LHCN-M2 (cell line): ENCODE measurements at regions not wholly inside any gene's neighbourhood (a gene's known extent, or its start where the extent isn't known, plus 50 kb on each side); places are given as distances from the start of the nearest gene placed in this dataset.
"Not testable (repeated sequence)": the region's sequence is repeated elsewhere in the genome, so short reads cannot be mapped to it uniquely, and the experiment has no call there.

Source experiments
- DNase-seq: peaks from one replicate; pipeline ENCODE4 v3.0.0-alpha.2; 2012; ENCODE audit warnings: low read depth

DNA sequence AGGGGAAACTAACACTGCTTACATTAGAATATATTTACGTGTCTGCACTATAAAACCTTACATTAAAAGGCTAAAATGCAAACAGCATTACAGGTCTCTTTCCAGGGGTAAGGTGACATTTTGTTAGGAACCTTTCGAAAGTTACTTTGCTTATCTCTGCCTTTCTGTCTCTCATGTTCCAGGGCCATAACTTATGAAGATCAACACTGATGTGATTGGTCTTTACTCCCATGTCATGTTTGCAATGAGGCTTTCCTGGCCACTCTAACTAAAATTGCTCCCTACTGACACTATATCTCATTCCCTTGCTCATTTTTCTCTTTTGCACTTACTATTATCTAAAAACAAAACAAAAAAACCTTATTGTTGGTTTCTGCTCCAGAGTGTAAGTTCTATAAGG is 119.0 kb downstream of the JRKL start:
- DNase-seq, result no peak

DNA sequence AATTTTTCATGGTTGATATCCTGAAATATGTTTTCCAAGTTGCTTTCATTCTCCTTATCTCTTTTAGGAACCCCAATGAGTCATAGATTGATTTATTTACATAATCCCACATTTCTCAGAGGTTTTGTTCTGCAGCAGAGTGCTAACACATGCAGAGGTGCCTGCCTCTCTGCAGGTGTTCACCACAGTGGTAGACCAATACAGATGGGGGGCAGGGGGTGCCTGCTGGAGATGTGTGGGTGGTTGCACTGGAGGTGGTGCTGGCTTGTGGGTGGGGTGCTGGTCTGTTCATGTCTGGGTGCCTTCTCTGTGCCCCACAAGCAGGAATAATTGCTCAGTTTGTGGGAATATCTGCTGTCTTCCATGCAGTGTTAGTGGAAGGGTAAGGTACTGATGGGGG is 131.1 kb downstream of the JRKL start:
- DNase-seq, result no peak

DNA sequence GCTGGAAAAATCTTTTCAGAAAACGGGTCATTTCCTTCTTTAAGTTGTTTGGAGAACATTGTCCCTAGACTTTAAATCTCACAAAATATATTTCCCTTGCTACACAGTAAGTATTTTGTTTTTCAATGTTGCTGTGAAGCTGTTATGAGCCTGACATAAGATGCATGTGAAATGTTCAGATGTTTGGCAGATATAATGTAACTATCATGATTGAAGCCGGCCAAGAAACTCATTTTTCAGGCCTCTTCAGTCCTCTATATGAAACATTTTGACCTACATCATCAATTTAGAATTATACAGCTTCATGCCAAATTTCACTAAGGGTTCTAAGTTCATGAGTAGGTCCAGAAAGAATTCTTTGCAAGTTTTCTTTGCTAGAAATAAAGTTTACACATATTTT is 133.8 kb downstream of the JRKL start:
- DNase-seq, result no peak

DNA sequence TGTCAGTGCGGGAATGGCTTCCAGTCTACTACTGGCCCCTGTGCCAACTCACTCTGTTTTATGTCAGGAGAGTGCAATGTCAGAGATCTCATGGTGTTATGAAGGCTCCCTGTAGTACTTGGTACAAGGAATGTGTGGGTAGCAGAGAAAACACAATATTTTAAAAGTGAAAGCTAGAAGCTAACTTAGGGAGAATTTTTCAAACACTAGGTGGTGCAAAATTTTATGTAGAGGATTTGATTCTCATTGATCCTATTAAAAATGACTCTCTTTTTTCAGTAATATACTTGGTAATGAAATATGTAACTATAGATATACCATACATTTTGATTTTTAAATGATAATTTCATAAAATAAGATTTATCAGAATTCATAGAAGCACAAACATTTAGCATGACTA is 134.7 kb downstream of the JRKL start:
- peak; percentile 4 for DNase-seq

DNA sequence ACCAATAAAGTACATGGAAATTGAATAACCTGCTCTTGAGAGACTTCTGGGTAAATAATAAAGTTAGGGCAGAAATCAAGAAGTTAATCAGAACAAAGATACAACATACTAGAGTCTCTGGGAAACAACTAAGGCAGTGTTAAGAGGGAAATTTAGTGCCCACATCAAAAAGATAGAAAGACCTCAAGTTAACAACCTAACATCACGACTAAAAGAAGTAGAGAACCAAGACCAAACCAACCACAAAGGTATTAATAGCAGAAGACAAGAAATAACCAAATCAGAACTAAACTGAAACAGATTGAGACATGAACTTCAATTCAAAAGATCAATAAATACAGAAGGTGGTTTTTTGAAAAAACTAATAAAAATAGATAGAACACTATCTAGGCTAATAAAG is 140.7 kb downstream of the JRKL start:
- DNase-seq, result no peak

DNA sequence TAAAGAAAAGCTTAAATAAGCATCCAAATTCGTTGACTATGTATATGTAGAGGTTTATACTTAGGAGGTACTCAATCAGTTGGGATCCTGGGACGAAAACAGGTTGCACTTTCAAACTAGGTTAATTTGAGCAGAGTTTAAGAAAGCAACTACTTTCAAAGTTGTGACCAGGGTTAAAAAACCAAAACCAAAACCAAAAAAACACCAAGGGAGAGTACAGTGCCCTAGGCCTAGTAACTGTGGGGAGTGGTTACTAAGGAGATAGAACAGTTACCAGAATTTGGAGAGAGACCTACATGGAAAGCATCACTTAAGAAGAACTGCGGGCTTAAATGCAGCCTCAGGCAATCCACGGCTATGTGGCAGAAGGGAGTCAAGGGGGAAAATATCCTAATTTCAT is 148.3 kb downstream of the JRKL start:
- DNase-seq, result no peak

DNA sequence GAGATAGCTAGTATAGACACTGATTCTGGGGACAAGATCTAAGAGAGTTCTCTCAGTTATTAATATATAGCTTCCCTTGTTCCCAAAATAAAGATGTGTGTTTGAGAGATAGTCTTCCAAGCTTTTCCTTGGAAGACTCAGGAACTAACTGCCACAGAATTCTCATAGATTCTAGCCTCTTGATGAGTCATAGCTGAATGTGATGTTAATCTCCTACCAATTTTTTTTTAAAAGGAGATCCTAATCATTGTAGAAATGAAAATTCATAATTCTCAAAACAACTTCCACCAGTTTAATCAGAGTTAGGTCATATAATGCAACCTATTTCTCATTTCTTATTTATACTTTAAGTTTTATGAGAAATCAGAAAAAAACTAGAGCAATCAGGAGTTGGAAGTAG is 148.8 kb downstream of the JRKL start:
- DNase-seq, result no peak

DNA sequence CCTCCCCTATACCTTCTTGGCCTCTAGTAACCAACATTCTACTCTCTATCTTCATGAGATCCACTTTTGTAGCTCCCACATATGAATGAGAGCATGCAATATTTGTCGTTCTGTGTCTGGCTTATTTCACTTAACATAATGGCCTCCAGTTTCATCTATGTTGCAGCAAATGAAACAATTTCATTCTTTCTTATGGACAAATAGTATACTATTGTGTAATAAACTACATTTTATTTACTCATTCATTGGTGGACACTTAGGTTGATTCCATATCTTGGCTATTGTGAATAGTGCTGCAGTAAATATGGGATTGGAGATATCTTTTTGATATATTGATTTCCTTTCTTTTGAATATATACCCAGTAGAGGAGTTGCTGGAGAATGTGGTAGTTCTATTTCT is 151.1 kb downstream of the JRKL start:
- no peak for DNase-seq

DNA sequence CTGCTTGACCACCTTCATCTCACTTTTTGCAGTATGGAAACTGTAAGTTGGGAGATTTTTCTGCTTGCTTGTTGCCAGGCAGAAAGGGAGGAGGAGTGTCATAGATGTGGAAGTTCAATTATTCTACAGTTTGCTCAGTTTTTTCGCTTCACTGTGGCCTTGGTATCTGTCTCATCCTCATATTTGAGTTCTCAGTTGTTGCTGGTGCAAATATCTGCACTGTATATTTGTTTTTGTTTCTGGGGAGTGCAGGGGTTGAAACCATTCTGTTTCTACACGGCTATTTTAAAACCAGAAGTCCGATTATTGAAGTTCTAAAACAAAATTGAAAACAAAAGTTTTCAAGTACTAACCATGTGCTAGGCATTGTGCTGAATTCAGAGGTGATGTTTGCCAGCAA is 153.4 kb downstream of the JRKL start:
- DNase-seq, result no peak

DNA sequence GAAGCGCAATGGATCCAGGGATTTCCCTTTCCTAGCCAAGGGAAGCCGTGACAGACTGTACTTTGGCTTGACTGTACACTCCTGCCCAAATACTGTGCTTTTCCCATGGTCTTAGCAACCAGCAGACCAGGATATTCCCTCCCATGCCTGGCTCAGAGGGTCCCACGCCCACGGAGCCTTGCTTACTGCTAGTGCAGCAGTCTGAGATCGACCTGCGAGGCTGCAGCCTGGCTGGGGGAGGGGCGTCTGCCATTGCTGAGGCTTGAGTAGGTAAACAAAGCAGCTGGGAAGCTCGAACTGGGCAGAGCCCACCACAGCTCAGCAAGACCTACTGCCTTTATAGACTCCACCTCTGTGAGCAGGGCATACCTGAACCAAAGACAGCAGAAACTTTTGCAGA is 155.4 kb downstream of the JRKL start:
- not testable (repeated sequence) for DNase-seq

DNA sequence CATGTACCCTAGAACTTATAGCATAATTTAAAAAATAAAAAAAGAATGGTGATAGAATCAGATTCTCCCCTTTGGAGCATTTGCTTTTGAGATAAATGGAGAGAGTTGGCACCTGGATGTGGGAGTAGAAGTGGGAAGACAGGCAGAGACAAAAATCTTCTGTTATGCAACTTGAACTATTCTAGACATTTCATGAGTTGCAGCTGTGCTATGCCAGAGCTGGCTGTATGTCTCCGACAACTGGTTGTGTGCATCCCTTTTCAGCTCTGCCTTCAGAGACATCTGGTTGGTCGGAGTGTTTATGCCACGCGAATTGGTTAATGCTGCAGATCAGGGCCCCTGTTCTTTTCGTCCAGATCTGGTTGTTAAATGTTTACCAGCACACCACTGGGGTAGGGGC is 161.3 kb downstream of the JRKL start:
- no peak for DNase-seq

DNA sequence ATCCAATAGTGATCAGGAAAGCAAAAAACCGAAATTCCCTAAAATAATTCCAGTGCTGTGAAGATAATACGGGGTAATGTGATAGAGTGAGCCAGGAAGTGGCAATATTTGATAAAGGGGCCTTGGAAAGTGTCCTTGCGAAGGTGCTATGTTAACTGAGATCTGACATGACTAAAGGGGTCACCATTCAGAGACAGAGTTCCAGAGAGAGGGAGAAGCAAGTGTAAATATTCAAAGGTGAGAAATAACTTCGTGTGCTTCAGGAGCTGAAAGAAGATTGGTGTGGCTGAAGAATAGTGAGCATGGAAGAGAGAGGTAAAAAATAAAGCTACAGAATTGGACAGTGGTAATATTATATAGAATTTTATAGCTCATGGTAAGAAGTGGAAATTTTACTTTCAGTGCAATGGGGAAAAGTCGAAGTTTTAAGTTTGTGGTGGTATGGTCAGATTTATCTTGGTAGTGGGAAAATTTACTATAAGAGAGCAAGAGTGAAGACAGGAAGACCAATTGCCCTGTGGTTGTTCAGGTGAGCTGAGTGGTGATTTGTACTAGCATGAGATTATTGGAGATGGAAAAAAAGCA is 164.5 kb downstream of the JRKL start:
- no peak for DNase-seq

DNA sequence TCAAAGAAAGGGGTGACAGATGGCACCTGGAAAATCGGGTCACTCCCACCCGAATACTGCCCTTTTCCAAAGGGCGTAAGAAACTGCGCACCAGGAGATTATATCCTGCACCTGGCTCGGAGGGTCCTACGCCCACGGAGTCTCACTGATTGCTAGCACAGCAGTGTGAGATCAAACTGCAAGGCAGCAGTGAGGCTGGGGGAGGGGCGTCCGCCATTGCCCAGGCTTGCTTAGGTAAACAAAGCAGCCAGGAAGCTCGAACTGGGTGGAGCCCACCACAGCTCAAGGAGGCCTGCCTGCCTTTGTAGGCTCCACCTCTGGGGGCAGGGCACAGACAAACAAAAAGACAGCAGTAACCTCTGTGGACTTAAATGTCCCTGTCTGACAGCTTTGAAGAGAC is 166.0 kb downstream of the JRKL start:
- not testable (repeated sequence) for DNase-seq

DNA sequence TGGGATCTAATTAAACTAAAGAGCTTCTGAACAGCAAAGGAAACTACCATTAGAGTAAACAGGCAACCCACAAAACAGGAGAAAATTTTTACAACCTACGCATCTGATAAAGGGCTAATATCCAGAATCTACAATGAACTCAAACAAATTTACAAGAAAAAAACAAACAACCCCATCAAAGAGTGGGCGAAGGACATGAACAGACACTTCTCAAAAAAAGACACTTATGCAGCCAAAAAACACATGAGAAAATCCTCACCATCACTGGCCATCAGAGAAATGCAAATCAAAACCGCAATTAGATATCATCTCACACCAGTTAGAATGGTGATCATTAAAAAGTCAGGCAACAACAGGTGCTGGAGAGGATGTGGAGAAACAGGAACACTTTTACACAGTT is 170.9 kb downstream of the JRKL start:
- DNase-seq, result not testable (repeated sequence)

DNA sequence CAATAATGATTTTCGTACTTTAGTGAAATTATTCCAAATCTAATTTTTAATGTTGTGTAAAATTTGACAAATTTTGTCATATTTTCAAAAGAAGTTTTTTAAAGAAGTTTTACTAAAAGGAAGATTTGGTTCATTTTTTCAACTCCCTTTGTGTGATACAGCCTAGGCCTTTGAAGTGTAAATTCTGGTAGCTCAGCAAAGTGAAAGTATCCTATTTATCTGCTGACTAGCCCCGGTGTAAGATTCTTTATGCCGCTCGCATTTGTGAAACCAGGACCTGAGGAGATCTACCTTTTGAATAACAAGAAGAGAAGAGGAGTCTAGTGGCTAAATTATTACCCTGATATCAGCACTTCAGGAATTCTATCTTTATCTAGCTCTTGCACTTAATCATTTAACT is 177.4 kb downstream of the JRKL start:
- peak; percentile 44 for DNase-seq

DNA sequence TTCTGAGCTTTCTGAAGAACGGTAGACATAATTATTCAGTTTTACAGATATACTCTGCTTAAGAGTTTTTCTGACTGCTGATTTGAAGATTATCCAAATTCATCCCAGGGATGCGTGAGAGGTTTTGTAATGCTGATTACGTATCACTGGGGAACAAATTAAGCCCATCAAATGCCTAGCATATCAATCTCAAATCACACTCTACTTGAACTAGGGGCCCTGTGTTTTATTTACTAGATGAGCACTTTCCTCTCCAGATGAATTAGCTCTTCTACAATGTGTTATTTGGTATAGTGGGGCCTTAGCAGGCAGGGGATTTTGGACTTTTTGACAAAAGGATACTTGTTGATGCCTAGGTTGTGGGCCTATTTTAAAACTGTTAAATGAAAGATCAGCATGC is 177.9 kb downstream of the JRKL start:
- no peak for DNase-seq

DNA sequence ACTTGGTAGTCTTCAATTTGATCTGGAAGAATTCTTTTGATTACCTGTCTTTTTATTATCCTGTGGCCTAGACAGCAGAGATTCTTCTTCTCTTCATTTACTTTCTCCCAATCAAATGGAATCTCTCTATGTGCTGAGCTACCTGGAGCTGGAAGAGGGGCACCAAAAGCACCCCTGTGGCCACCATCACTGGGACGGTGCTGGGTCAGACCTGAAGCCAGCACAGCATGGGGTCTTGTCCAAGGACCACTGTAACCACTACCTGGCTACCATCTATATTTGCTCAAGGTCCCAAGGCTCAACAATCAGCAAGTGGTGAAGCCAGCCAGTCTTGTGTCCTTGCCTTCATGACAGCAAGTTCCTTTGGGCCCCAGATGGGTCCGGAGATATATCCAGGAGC is 186.6 kb downstream of the JRKL start:
- DNase-seq, result no peak

DNA sequence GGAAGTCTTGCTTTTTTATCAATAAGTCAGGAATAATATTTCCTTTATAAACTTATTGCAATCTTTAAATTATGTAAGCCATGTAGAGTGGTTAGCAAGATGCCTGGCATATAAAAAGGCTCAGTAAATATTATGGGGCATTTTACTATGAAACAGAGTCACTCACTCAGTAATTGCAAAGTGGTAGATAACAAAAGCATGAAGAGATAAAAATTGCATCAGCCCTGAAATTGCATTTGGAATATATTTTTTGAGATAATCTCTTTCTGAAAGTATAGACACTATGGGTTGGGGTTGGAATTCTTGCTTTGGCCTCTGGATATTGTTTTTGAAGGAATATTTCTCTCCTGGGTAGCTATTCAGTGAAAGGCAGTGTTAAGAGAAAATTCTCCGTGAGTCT is 188.6 kb downstream of the JRKL start:
- no peak for DNase-seq

DNA sequence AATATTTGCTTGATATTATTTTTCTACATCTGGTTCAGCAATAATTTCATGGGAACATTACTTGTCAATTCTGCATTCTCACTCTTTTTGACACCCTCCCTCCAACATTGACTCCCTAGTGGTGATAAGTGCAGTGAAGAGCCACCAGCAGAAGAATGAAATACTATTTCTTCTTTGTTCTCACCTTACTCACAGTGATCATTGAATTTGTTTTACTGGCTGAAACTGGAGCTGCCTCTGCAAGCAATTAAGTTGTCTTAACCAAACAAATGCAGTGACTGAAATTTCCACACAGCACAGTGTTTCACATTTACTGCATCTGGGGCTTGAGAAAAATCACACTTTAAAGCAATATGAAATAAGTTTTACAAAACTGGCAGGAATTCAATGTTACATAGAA is 189.8 kb downstream of the JRKL start:
- no peak for DNase-seq

DNA sequence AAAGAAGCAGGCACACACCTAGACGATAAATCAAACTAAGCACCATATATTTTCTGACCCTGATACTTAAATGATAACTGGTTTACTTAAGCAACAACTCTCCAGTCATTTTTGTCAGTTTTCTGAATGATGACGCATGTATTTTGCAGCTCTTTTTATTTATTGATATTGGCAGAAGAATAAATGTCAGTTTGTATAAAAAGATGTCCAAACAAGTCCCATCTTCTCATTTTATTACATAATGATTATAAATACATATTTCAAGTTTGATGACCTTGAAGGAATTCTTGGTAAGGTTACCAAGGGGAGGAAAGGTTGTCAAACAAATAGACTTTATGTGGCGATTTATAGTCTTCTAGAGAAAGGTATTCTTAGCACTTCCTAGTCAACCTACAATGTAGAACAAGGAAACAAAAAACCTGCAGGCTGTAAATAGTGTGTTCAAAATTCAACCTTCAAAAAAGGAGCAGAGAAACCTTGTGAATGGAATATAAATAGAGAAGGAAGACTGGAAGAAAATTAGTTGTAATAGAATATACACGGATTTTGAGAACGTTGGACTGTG is 190.7 kb downstream of the JRKL start:
- DNase-seq, result no peak

DNA sequence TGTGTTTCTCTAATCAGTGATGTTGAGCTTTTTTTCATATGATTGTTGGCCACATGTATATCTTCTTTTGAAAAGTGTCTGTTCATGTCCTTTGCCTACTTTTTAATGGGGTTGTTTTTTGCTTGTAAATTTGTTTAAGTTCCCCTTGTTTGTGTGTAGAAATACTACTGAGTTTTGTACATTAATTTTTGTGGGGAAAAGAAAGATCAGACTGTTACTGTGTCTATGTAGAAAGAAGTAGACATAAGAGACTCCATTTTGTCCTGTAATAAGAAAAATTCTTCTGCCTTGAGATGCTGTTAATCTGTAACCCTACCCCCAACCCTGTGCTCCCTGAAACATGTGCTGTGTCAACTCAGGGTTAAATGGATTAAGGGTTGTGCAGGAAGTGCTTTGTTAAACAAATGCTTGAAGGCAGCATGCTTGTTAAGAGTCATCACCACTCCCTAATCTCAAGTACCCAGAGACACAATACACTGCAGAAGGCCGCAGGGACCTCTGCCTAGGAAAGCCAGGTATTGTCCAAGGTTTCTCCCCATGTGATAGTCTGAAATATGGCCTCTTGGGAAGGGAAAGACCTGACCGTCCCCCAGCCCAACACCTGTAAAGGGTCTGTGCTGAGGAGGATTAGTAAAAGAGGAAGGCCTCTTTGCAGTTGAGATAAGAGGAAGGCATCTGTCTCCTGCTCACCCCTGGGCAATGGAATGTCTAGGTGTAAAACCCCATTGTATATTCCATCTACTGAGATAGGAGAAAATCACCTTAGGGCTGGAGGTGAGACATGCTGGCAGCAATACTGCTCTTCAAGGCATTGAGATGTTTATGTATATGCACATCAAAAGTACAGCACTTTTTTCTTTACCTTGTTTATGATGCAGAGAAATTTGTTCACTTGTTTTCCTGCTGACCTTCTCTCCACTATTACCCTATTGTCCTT is 196.4 kb downstream of the JRKL start:
- not testable (repeated sequence) for DNase-seq

DNA sequence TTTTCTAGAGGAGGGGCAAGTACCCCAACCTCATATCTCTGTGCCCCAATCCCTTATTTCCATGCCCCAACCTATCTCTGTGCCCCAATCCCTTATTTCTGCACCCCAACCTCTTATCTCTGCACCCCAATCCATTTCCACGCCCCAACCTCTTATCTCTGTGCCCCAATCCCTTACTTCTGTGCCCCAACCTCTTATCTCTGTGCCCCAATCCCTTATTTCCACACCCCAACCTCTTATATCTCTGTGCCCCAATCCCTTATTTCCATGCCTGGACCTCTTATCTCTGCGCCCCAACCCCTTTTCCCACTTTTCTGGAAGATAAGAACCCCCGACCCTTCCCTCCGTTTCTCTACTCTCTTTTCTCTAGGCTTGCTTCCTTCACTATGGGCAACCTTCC is 199.0 kb downstream of the JRKL start:
- not testable (repeated sequence) for DNase-seq

DNA sequence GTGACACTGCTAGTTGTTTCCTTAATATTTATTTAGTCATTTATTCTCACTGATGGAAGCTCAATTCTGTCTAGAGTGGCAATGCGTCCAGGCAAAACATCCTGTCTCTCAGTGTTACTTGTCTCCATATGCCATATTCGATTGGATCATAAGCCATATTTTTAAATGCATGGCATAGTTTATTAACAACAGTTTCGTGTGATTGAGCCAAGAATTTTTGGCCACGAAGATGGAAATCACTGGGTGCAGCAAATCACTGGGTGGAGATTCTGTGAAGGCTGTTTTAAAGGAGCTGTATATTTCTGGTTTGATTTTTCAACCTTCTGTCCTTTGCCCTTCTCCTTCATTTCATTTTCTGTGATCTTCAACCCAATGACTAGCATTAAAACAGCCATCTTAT is 205.2 kb downstream of the JRKL start:
- DNase-seq, result no peak
